Hematopoietic multipotent progenitor cell treated with erythropoietin and hydrocortisone succinate and interleukin-3 and kit ligand, for 4 days (in vitro differentiated cells): ENCODE measurements at regions not wholly inside any gene's neighbourhood (a gene's known extent, or its start where the extent isn't known, plus 50 kb on each side); places are given as distances from the start of the nearest gene placed in this dataset.
"Not testable (repeated sequence)": the region's sequence is repeated elsewhere in the genome, so short reads cannot be mapped to it uniquely, and the experiment has no call there.

Source experiments
- DNase-seq: peaks from one replicate; pipeline ENCODE4 v3.0.0-alpha.2; 2015

DNA sequence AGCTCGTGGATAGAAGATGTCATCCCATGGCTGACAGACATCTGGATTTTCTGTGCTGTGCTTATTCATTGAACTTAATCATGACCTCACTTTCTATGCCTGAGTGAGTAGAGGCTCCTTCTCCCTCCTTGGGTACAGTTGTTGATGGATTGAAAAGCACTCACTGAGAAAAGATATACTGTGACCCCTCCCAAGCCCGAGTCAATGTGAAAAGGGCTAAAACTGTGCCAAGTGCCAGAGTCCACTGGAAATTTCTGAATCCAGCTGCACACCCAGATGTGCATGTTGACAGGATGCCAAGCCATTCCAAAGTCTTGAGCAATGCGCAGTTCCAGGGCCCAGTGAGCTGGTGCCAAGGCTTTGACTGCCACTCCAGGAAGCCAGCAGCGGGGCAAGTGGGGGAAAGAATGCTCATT lies 473.0 kb downstream of the NTRK2 start:
- DNase-seq = no peak

DNA sequence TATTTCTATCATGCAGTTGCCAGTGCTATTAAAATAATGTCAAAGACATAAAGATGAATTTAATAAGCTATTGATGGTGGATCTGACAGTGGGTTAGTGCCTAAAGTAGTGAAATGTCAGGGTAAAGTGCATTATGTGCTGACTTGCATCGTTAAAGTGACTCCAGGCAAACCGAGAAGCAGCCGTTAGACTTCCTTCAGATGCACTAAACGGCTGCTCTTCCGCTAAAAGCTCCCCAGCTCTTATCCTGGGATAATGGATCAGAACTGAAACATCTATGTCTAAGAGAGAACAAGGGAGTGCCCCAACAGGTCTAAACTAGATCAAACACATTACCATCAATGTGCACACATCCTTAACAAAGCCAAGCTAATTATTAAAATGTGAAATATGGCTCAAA lies 468.2 kb downstream of the NTRK2 start:
- no peak for DNase-seq

DNA sequence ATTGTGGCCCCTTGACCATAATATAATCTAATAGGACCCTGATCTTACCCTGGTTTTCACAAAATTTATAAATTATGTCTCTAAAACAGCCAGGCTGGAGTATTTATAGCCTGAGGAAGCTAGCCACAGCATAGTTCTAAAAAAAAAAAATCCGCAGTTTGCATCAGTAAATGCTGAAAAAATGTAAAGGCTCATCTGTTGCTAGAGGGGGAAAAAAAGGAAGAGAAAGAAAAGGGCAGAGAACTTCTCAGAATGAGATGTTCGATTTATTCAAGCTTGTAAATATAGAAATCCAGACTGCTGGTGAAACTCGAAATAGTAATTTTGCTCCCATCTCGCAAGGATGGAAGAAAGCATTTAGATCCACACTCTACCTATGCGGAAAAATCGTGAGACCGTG lies 467.5 kb downstream of the NTRK2 start:
- DNase-seq = no peak

DNA sequence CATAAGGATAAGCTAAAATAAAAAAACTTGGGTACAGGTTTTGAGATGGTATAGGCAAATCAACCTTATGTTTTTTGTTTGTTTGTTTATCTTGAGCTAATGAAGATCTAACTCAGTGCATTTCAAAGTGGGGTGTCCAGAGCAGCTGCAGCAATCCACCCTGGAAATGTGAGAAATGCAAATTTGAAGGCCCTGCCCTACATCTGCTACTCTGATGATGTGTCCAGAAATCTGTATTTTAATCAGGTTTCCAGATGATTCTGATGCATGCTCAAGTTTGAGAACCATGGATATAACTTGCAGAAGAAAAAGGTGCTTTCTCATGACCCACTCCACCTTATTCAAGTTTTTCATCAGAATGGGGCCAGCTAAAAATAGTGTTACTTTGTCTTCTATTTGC lies 467.0 kb downstream of the NTRK2 start:
- no peak for DNase-seq

DNA sequence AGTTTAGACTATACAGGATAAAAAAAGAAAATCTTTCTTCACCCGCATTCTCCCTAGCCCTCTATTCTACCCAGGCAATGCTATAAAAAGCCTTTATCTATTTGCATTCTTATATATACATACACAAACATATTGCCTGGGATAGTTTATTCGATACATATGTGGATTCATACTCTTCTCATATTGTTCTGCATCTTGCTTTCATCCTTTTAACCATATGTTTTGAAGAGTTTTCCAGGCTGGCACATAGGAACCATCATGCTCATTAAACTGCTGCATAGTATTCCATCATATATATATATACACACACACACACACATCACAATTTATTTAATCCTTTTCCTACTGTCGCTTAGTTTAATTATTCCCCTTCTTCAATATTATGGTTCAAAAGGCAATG lies 461.2 kb downstream of the NTRK2 start:
- no peak for DNase-seq

DNA sequence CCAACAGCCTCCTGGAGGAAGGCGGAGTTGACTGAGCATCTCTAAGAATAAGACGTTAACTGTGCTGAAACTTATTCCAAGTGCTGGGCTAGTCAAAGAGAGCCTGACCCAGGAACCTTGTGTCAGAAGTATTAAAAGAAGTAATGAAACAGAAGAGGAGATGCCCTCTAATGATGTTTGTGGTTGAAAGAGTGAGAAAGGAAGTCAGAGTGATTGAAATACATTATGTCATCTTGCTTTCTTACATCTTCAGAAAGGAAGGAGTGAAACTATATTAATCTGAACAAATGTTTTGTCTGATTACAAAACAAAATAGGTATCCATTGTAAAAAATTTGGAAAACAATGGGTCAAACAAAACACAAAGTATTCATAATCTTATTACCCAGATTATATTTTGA lies 460.7 kb downstream of the NTRK2 start:
- no peak for DNase-seq

DNA sequence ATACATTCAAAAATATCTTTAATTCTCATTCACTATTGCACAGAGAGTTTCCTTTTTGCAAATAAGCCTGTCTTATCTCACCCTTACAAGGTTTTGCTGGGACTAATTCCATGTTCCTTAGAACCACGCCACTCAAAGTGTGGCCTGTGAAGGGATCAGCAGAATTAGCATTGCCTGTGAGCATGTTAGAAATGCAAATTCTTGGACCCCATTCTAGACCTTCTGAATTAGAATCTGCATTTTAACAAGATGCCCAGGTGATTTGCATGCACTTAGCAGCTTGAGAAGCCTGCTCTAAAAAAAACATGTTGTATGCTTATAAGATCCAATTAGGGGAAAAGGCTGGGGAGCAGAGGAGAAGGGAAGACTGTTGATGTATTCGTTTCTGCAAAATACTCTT lies 460.0 kb downstream of the NTRK2 start:
- DNase-seq = no peak

DNA sequence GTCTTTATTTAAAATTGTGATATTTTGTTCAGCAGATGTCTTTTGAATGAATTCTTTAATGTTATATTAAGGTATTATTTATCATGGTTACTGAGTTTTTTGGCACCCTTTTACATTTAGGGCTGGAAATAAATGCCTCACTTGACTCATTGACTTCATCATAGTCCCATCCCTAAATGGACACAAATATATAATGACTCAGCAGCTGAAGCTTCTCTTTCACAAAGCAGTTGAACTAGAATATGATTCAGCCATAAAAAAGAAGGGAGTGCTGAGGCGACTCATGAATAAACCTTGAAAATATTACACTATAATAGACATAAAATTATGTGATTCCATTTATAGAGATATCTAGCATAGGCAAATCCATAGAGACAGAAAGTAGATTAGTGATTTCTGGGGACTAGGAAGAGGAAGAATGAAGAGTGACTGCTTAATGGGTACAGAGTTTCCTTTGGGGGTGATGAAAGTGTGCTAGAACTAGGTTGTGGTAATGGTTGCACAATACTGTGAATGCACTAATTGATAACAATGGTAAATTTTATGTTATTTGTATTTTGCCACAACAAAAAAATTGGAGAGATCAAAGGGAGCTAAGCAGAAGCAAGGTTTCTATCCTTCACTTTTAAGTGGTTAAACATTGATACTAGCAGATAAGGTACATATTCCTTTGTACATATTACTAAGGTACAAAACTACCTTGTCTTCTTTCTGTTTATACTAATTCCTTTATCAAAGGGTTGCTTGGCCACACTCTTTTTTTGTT lies 449.6 kb downstream of the NTRK2 start:
- no peak for DNase-seq

DNA sequence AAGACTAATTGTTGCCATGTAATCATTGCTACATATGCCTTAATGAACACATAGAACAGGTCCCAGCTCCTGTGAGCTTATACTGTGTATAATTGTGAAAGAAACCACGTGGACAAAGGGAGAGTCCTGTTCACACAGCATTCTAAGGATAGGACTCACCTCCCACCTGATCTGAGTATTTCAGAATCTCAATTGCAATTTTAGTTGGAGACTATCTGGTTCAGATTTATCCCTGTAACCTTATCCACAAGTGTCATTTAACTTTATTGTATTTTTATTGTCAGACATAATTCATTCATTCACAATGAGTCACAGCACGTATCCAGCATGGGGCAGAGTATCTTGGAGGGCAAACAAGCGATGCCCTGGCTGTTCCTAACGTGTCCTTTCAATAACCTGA lies 448.3 kb downstream of the NTRK2 start:
- DNase-seq = no peak

DNA sequence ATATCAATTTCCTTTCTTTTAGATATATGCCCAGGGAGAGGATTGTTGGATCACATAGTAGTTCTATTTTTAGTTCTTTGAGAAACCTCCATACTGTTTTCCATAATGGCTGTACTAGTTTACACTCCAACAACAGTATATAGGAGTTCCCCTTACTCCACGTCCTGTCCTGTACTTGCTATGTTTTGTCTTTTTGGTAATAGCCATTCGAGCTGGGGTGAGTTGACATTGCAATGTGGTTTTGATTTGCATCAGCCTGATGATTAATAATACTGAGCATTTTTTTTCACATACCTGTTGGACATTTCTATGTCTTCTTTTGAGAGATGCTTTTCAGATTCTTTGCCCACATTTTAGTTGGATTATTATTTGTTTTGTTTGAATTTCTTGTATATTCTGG lies 445.9 kb downstream of the NTRK2 start:
- DNase-seq = no peak

DNA sequence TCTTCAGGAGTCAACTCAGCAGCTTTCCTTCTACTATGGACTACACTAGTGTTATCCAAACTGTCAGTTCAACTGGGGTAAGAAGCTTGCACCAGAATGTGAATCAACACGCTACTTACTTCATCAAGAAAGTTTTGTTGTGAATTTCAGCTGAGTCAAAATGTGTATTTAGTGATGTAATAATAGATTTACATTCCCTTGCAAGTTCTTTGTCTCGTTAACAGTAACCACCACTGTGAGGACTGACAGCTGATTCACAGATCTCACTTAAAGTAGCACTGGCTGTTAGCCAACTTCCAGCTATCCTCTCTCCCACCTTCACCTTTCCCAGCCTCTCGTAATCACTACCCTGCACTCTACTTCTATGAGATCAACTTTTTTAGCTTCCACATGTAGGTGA lies 445.3 kb downstream of the NTRK2 start:
- no peak for DNase-seq

DNA sequence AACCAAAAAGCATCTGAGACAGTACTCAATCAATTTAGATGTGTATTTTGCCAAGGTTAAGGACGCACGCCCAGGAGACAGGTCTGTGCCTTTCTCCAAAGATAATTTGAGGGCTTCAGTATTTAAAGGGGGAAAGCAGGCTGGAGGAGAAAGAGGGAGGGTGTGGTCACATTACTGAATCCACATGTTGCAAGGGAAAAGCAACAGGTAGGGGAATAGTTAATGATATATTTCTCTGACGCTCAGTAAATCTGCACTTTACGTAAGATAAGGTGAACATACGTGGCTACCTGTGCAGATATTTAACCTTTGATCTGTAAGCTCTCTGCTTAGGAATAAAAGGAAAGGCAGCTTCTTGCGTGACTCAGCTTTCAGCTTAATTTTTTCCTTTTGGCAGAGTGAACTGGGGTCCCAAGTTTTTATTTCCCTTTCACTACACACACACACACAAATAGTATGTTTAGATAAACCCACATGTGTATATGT lies 443.4 kb downstream of the NTRK2 start:
- DNase-seq = no peak

DNA sequence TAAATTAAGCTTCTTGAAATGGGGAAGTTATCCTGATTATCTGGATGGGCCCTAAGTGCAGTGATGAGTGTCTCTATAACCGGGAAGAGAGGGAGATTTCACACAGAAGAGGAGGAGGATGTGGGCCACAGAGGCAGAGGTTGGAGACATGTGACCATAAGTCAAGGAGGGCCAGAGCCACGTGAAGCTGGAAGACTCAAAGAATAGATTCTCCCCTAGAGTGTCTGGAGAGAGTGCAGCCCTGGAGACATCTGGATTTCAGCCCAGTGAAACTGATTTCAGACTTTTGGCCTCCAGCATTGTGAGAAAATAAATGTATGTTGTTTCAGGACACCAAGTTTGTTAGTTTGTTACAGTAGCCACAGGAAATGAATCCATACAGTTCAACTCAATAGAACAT lies 442.9 kb downstream of the NTRK2 start:
- DNase-seq = no peak

DNA sequence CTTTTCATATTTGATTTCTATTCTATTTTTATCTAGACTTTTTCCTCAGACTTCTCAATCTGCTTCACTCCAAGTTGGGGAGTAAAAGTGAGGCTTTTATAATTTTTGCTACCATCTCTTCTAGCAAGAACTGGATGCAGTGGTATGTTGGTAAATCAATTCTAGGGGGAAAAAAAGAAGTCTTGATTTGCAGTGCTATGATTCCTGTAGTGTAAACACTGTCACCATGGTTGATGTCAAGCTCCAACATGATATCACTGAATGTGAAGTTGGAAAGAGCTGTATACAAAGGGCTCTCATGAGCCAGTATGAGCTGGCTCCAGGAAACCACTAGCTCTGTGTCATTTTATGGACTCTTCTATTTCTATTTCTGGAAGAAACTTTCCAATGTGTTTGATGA lies 439.2 kb downstream of the NTRK2 start:
- no peak for DNase-seq

DNA sequence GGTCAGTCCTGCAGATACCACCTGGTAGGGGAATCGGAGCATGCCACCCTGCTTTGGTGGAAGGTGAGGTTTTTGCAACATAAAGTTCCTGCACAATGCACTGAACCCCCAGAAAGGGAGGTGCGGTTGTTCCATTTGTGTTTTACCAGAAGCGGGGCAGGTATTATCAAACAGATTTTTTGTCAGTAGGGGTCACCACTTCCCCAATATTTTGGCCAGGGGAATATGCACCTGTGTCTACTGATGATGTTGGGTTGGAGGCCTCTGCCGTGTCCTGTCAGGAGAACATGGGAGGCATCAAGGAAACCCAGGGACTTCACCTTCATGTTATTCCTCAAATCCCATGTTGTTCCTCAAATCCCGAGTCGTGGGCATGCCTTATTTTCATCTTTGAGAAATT lies 438.7 kb downstream of the NTRK2 start:
- DNase-seq = no peak

DNA sequence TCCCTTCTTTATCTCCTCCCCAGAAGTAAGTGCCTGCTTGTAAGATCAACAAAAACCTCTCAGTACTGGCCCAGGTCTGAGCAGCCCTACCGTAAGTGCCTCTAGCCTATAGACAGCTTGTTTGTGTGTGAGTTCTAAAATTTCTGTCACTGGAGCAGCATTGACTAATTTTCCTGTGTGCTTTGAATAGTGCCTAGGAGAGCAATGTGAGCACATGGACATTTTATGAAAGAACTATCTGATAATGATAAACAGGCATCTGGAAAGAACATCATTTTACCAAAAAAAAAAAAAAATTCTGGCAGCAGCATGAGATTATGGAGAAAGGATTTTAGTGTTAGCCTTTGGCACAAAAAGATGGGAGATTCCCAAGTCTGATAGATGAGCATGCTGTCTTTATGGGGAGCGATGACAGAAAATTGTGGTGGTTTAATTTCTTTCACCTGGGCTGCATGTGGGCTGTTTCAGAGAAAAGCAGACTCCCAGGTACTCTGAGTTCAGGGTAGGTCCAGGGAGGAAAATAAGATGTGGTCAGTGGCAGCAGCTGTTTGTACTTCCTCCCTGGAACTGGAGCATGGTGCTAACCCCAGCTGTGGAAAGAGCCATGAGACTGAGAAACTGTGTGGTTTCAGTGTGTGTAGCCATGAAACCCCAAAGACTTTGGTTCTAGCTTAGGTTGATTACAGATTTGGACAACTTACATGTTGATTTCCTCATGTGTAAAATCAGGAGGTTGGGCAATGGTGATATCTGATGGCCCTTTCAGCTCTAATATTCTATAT lies 419.9 kb downstream of the NTRK2 start:
- DNase-seq = no peak

DNA sequence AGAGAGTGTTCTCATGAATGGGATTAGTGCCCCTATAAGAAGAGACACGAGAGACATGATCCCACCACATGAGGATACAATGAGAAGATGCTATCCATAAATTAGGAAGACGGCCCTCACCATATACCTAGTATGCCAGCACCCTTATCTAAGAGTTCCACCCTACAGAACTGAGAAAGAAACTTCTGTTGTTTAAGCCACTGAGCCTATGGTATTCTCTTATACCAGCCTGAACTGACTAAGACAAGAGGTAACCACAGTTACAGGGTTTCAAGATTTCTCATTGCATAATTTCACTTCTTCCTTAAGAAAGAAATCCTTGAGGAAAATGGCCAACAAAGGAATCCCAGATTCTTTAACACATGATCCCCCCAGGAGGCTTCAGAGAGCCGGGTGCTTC lies 412.4 kb downstream of the NTRK2 start:
- DNase-seq = no peak

DNA sequence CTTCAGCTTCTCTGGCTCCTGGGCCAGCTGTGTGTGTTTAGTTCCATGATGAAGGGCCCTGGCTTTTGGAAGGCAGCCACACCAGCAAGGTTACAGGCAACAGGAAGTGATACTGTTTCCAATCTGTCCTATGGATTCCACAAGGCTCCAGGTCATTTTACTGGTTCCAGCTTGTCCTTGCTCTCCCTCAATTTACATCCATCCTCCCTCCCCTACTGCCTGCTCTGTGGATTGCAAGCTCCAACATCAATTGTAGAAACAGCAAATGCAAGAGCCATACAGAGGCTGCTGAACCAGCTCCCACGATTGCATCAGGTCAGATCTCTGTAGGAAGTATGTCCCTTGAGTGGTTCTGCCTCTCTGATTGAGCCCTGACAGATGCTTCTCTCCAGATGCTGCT lies 409.8 kb downstream of the NTRK2 start:
- DNase-seq = no peak

DNA sequence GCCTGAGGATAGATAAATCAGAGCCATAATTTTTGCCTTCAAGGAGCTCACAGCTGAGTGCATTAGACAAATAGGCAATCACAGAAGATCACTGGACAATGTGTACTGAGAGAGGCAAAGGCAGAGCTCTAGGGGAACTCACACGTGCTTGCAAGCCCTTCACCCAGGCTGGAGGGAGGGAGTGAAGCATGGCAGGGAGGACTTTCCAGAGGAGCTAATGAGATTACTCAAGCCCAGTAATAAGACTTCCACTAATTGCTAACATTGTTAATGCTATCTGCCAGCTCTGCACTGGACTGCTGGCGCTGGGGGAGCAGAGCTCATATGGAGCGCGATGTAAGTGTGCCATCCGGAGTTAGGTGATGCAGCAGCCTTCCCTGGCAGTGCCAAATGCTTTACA lies 408.4 kb downstream of the NTRK2 start:
- DNase-seq = no peak

DNA sequence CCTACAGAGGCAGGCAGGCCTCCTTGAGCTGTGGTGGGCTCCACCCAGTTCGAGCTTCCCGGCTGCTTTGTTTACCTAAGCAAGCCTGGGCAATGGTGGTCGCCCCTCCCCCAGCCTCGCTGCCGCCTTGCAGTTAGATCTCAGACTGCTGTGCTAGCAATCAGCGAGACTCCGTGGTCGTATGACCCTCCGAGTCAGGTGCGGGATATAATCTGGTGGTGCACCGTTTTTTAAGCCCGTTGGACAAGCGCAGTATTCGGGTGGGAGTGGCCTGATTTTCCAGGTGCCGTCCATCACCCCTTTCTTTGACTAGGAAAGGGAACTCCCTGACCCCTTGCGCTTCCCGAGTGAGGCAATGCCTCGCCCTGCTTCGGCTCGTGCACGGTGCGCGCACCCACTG lies 407.6 kb downstream of the NTRK2 start:
- not testable (repeated sequence) for DNase-seq
